Ascending aorta (tissue), 2 donors: ENCODE measurements at regions not wholly inside any gene's neighbourhood (a gene's known extent, or its start where the extent isn't known, plus 50 kb on each side); places are given as distances from the start of the nearest gene placed in this dataset.

Experiments
- DNase-seq, 2 donors: peaks; one replicate each; pipeline ENCODE4 v3.0.0-alpha.2; 2019; ENCODE audit warnings: low spot score in 2 of 2
- H3K27ac ChIP-seq, 2 donors: fragments of 200-600 bp; sonication (generic); one replicate each; pipeline ENCODE4 v1.5.1; 2016 to 2017; ENCODE audit warnings: mild to moderate bottlenecking in 1 of 2
- H3K27me3 ChIP-seq: fragments of 200-600 bp; sonication (generic); one replicate; pipeline ENCODE4 v1.5.1; 2017
- H3K36me3 ChIP-seq, 2 donors: fragments of 200-600 bp; sonication (generic); one replicate each; pipeline ENCODE4 v1.5.1; 2016
- H3K4me1 ChIP-seq, 2 donors: fragments of 200-600 bp; sonication (generic); one replicate each; pipeline ENCODE4 v1.5.1; 2016 to 2017; ENCODE audit warnings: mild to moderate bottlenecking in 1 of 2
- H3K4me3 ChIP-seq, 2 donors: fragments of 200-600 bp; sonication (generic); one replicate each; pipeline ENCODE4 v1.5.1; 2016 to 2017; ENCODE audit warnings: mild to moderate bottlenecking in 1 of 2
- H3K9me3 ChIP-seq, 2 donors: fragments of 200-600 bp; sonication (generic); one replicate each; pipeline ENCODE4 v1.5.1; 2016
- intact Hi-C: fragments of 100-400 bp; cut with DNase I; formaldehyde crosslinking; loops from one replicate; pipeline ENCODE4 v1.15.1; 2023
- TF ChIP-seq, protein P1 (sequence below), 3 experiments: fragments of 200-600 bp in 2 of 3; fragments of 450-650 bp in 1 of 3; sonication (generic) in 2 of 3; IDR thresholded peaks; one replicate each; pipeline ENCODE4 v1.5.1; 2016 to 2019; ENCODE audit warnings: antibody characterized with exemption in 3 of 3, mild to moderate bottlenecking in 1 of 3, moderate library complexity in 1 of 3

GRCh38 chr2:143870696-143871095 is 649.2 kb downstream of the ZEB2 start:
- Histone ChIP-seq H3K27ac (no peak overlapping the region), H3K4me1 (no peaks in the 10 kb centered on the region), H3K27me3 (no peaks in the 10 kb centered on the region), H3K9me3 (peaks cover 0 to 25% of the 10 kb centered on the region in 2 donors), H3K4me3 (no peak overlapping the region), H3K36me3 (no peaks in the 10 kb centered on the region)
- DNase-seq, result no peak
- TF ChIP-seq, protein P1, sequence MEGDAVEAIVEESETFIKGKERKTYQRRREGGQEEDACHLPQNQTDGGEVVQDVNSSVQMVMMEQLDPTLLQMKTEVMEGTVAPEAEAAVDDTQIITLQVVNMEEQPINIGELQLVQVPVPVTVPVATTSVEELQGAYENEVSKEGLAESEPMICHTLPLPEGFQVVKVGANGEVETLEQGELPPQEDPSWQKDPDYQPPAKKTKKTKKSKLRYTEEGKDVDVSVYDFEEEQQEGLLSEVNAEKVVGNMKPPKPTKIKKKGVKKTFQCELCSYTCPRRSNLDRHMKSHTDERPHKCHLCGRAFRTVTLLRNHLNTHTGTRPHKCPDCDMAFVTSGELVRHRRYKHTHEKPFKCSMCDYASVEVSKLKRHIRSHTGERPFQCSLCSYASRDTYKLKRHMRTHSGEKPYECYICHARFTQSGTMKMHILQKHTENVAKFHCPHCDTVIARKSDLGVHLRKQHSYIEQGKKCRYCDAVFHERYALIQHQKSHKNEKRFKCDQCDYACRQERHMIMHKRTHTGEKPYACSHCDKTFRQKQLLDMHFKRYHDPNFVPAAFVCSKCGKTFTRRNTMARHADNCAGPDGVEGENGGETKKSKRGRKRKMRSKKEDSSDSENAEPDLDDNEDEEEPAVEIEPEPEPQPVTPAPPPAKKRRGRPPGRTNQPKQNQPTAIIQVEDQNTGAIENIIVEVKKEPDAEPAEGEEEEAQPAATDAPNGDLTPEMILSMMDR (IDR thresholded peaks at IDR 0.05), result no peak
- intact Hi-C loops, result no loop called here

- no peaks in the 10 kb centered on the region for H3K9me3 ChIP-seq
- no peak for DNase-seq
- no peak overlapping the region for H3K4me3 ChIP-seq
- H3K36me3 ChIP-seq, result no peaks in the 10 kb centered on the region
- no peaks in the 10 kb centered on the region for H3K27me3 ChIP-seq
- TF ChIP-seq, protein P1 (IDR thresholded peaks at IDR 0.05), result no peak
- intact Hi-C loops, result no loop called here
- H3K27ac ChIP-seq, result no peak overlapping the region
- H3K4me1 ChIP-seq, result no peaks in the 10 kb centered on the region
Measured at GRCh38 chr2:143856978-143857377, 662.9 kb downstream of the ZEB2 start.

- Histone ChIP-seq H3K27ac (no peak overlapping the region), H3K4me1 (no peaks in the 10 kb centered on the region), H3K27me3 (no peaks in the 10 kb centered on the region), H3K4me3 (no peak overlapping the region), H3K36me3 (no peaks in the 10 kb centered on the region), H3K9me3 (no peaks in the 10 kb centered on the region)
- TF ChIP-seq, protein P1 (IDR thresholded peaks at IDR 0.05), result no peak
- DNase-seq, result no peak
- intact Hi-C loops, result no loop called here
Measured at GRCh38 chr2:143852759-143853158, 667.2 kb downstream of the ZEB2 start.

DNA sequence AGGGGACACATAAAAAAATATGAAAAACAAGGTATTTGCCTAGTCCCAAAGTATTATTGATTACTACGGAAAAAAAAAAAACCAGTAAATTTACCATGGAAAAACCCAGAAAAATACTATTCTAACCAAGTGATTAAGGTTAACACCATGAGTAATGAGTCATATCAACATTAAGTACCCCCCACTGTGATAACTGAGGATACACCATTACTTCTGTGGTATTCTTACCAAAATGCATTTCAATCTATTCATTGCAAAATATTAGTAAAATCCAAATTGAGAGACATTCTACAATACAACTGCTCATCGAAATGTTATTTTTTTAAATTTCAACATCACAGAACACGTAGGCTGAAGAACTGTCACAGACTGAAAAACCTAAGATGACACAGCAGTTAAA is 669.8 kb downstream of the ZEB2 start:
- Histone ChIP-seq H3K27me3 (no peaks in the 10 kb centered on the region), H3K36me3 (no peaks in the 10 kb centered on the region), H3K9me3 (no peaks in the 10 kb centered on the region), H3K4me3 (no peak overlapping the region), H3K4me1 (no peaks in the 10 kb centered on the region), H3K27ac (no peak overlapping the region)
- intact Hi-C loops, result no loop called here
- TF ChIP-seq, protein P1 (IDR thresholded peaks at IDR 0.05), result no peak
- no peak for DNase-seq

- no peaks in the 10 kb centered on the region for H3K36me3 ChIP-seq
- H3K9me3 ChIP-seq, result no peaks in the 10 kb centered on the region
- no peak for DNase-seq
- no peaks in the 10 kb centered on the region for H3K27me3 ChIP-seq
- H3K4me1 ChIP-seq, result no peaks in the 10 kb centered on the region
- H3K4me3 ChIP-seq, result no peak overlapping the region
- intact Hi-C loops, result no loop called here
- TF ChIP-seq, protein P1 (IDR thresholded peaks at IDR 0.05), result no peak
- no peak overlapping the region for H3K27ac ChIP-seq
Measured at GRCh38 chr2:143847257-143847656, 672.7 kb downstream of the ZEB2 start.

DNA sequence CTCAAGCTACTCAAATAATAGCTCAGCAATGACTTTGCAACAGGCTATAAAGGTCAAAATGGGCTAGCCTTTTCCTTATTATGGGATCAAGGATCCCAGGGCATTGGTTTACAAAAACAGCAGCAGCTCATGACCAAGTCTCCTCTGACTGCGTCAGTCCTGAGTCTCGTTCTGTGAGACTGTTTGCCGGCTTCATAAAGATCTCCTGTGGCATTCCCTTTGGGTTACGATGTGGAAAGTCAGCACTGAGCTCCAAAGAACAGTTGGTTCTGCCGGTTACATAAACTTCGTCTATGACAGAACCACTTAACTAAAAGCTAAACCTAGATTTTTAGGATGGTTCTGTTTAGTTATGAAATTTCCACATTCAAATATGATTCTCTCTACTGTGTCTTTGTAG is 674.9 kb downstream of the ZEB2 start:
- Histone ChIP-seq H3K36me3 (no peaks in the 10 kb centered on the region), H3K4me1 (no peaks in the 10 kb centered on the region), H3K27me3 (no peaks in the 10 kb centered on the region), H3K9me3 (no peaks in the 10 kb centered on the region), H3K27ac (no peak overlapping the region), H3K4me3 (no peak overlapping the region)
- intact Hi-C loops, result no loop called here
- DNase-seq, result no peak
- TF ChIP-seq, protein P1 (IDR thresholded peaks at IDR 0.05), result no peak
